ENCODE measurements at regions not wholly inside any gene's neighbourhood (a gene's known extent, or its start where the extent isn't known, plus 50 kb on each side); places are given as distances from the start of the nearest gene placed in this dataset.
"Not testable (repeated sequence)": the region's sequence is repeated elsewhere in the genome, so short reads cannot be mapped to it uniquely, and the experiment has no call there.

DNA sequence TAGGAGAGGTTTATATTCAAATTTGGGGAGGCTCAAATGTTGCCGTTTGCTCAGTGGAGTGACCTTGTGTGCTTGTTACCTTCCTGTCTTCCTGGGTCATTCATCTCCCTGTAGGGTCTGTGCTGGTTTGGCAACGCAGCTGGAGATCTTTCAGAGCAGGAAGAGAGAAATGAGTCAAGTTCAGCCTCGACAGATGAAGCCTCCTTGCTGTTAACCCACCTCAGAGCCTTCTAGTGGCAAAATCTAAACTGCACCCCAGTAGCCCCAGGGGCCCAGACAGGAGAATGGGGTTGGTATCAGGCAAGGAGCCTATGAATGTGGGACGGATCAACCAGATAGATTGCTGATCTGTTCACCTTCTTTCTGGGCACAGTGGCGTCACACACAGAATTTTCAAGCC lies 999.3 kb downstream of the VRK1 start:
- ChIA-PET POLR2A (no interaction called here), CTCF (no interaction called here)
- H3K4me3 ChIP-seq (ENCODE audit: low read depth, low read length) = no peak overlapping the region
- DNase-seq (ENCODE audit: low read depth, low spot score) = no peak
- TF ChIP-seq, protein P1, sequence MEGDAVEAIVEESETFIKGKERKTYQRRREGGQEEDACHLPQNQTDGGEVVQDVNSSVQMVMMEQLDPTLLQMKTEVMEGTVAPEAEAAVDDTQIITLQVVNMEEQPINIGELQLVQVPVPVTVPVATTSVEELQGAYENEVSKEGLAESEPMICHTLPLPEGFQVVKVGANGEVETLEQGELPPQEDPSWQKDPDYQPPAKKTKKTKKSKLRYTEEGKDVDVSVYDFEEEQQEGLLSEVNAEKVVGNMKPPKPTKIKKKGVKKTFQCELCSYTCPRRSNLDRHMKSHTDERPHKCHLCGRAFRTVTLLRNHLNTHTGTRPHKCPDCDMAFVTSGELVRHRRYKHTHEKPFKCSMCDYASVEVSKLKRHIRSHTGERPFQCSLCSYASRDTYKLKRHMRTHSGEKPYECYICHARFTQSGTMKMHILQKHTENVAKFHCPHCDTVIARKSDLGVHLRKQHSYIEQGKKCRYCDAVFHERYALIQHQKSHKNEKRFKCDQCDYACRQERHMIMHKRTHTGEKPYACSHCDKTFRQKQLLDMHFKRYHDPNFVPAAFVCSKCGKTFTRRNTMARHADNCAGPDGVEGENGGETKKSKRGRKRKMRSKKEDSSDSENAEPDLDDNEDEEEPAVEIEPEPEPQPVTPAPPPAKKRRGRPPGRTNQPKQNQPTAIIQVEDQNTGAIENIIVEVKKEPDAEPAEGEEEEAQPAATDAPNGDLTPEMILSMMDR (IDR thresholded peaks at IDR 0.05; ENCODE audit: insufficient read depth, low read length, missing control alignments) = no peak

DNA sequence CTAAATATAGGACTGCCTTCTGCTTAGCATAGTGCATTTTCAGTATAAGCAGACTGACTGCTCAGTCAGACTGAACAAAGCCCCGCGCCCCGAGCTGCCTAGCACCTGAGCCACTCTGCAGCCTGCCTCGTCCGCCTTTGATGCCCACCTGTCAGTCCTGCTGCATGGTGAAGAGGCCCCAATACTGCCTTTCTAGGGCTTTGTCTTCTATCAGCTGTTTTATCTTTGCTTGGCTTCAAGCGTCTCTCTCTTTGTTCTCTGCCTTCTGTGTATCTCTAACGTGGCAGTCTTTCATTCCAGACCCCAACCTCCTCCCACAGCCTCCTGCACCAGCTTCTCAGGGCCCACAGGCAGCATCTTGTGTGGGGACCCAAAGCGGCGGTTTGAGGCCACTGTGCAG lies 1001.0 kb downstream of the VRK1 start:
- no peak overlapping the region for H3K4me3 ChIP-seq (ENCODE audit: low read depth, low read length)
- CTCF ChIA-PET = no interaction called here
- POLR2A ChIA-PET = no interaction called here
- TF ChIP-seq, protein P1 (IDR thresholded peaks at IDR 0.05; ENCODE audit: insufficient read depth, low read length, missing control alignments) = no peak
- no peak for DNase-seq (ENCODE audit: low read depth, low spot score)

DNA sequence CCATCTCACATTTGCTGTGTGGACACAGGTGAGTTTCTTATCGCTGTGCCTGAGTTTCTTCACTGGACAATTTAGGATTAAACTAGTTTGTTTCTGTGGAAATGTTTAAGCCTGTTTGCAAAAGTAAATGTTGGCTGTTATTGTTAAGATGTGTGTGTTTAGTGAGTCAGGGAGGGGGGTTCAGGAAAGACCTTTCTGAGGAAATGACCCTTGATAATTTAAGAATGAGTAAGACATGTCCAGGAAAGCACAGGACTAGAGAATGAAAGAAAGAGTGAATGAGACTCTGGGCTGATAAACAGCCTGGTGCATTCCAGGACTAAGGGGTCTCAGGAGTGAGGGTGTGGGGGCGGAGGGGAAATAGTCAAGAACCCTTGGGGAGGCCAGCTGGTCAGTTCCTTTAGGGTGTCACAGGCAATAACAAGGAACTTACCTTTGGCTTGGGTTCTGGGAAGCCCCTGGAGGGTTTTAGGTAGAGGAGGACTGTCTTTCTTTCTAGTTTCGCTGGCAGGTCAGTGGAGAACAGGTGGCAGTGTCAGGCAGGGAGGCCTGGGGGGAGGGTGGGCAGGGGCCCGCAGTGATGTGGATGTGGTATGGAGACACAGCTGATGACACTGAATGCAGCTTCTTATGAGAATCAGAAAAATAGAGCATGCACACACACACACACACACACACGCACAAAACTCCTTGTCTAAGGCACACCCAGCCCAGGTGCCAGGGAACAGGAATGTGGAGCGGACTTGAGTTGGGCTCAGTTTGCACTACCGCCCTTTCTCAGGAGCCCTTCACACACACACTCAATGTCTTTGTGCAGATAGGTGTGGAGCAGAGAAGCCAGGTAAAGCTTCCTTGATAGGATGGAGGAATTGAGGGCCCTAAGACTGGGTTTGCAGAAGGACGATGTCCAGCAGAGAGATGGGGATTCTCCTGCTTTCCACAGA lies 1005.5 kb downstream of the VRK1 start:
- H3K4me3 ChIP-seq (ENCODE audit: low read depth, low read length) = no peak overlapping the region
- ChIA-PET POLR2A (no interaction called here), CTCF (no interaction called here)
- TF ChIP-seq, protein P1 (IDR thresholded peaks at IDR 0.05; ENCODE audit: insufficient read depth, low read length, missing control alignments) = no peak
- DNase-seq (ENCODE audit: low read depth, low spot score) = no peak

DNA sequence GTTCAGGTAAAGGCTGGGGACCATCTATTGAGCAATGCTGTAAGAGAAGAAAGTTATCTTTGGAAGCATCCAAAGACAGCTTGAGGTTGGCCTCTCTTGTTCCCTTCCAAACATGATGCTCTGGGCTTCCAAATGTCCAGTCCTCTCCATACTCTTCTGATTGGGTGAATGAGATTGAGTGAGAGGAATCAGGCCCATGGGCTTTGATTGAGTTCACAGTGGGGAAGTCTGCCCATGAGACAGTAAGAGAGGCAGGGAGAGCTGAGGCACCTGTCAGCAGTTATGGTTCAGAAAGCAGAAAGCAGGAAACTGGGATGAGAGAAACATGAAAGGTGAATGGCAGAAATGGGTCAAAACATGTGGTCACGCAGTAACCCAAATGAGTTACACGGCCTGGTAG lies 1006.9 kb downstream of the VRK1 start:
- ChIA-PET POLR2A (no interaction called here), CTCF (no interaction called here)
- TF ChIP-seq, protein P1 (IDR thresholded peaks at IDR 0.05; ENCODE audit: insufficient read depth, low read length, missing control alignments) = no peak
- no peak for DNase-seq (ENCODE audit: low read depth, low spot score)
- no peak overlapping the region for H3K4me3 ChIP-seq (ENCODE audit: low read depth, low read length)

DNA sequence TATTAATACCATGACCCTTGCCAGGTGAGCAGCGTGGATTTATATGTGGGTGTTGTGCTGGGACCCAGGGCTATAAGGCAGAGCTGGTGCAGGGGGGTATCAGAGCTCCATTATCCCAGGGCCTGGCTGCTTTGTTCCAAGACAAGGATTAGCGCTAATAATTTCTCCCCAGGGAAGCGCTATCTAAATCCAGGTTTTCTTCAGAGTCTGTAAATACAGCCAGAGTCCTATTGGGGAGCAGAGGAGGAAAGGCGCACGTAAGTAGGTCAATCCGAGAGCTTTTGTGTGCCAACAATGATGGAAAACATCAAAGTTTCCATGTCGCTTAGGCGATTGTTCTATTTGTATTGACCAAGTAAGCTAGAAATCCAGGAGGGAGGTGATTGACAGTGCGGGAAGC lies 1009.7 kb downstream of the VRK1 start:
- no peak for DNase-seq (ENCODE audit: low read depth, low spot score)
- no peak overlapping the region for H3K4me3 ChIP-seq (ENCODE audit: low read depth, low read length)
- TF ChIP-seq, protein P1 (IDR thresholded peaks at IDR 0.05; ENCODE audit: insufficient read depth, low read length, missing control alignments) = no peak
- ChIA-PET CTCF (no interaction called here), POLR2A (no interaction called here)

DNA sequence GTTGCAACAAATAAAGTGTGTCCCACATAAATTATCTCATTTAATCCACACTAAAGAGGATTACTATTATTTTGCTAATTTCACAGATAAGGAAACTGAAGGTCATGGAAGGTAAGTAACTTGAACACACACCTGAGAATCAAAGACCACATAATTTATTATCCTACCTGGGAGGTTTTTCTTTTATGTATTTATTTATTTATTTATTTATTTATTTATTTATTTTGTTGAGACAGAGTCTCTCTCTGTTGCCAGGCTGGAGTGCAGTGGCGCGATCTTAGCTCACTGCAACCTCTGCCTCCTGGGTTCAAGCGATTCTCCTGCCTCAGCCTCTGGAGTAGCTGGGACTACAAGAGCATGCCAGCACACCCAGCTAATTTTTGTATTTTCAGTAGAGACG lies 1011.4 kb downstream of the VRK1 start:
- DNase-seq (ENCODE audit: low read depth, low spot score); H3K4me3 ChIP-seq (ENCODE audit: low read depth, low read length); CTCF ChIA-PET; POLR2A ChIA-PET: not testable (repeated sequence)

DNA sequence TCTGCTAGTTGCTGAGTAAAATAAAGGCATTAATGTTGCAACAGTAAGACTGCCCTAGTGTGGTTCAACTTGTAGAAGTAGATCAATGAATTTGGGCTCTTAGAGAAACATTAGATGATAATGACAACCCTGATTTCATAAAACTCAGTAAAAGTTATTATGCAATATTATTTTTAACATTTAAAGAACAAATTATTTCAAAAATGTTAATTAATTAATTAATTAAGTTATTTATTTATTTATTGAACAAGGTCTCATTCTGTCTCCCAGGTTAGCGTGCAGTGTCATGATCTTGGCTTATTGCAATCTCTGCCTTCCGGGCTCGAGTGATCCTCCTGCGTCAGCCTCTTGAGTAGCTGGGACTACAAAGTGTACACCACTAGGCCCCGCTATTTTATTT lies 1016.4 kb downstream of the VRK1 start:
- CTCF ChIA-PET = no interaction called here

More for the DNA sequence above, 1016.4 kb downstream of the VRK1 start:
- POLR2A ChIA-PET = no interaction called here
- H3K4me3 ChIP-seq (ENCODE audit: low read depth, low read length) = no peak overlapping the region
- no peak for DNase-seq (ENCODE audit: low read depth, low spot score)
- TF ChIP-seq, protein P1 (IDR thresholded peaks at IDR 0.05; ENCODE audit: insufficient read depth, low read length, missing control alignments) = no peak

All from AG04449 (cell line).